Inflammatory macrophage treated with lipopolysaccharide for 4 hours (primary cell): ENCODE measurements at regions not wholly inside any gene's neighbourhood (a gene's known extent, or its start where the extent isn't known, plus 50 kb on each side); places are given as distances from the start of the nearest gene placed in this dataset.
"Not testable (repeated sequence)": the region's sequence is repeated elsewhere in the genome, so short reads cannot be mapped to it uniquely, and the experiment has no call there.

ENCODE experiments used
- DNase-seq: peaks from one replicate; pipeline ENCODE4 v3.0.0-alpha.2; 2020

GRCh38 chr7:67918158-67918557, 921.5 kb downstream of the TYW1 start:
- peak; percentile 67 for DNase-seq

- no peak for DNase-seq
Observed at GRCh38 chr7:67923286-67923685, 926.7 kb downstream of the TYW1 start.

DNA sequence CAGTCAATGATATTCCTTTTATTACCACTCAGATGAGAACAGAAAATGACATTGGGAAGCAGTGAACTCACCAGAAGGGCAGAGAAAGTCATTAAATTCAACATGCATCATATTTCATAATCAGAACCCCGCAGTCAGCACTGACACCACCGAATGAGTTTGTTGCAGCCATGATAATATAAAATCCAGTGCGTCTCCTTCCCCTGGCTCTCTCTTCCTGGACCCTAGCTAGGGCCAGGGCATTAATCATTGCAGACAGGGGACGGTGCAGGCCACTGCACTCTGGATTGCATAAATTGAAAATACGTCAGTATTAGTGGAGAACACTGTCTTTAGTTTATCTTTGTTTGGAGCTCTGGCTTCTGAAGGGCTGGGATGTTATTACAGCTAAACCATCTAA, 931.5 kb downstream of the TYW1 start:
- DNase-seq, result no peak

DNA sequence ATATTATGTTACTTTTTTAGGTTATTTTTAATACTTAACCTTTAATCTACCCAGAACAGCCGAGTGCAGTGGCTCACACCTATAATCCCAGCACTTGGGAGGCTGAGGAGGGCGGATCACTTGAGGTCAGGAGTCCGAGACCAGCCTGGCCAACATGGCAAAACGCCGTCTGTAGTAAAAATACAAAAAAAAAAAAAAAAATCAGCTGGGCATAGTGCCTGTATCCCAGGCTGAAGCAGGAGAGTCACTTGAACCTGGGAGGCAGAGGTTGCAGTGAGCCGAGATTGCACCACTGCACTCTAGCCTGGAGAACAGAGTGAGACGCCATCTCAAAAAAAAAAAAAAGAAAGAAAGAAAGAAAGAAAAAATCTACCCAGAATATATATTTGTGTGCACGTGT, 939.8 kb downstream of the TYW1 start:
- DNase-seq, result not testable (repeated sequence)

- DNase-seq, result no peak
Observed at GRCh38 chr7:67940400-67940799, 943.8 kb downstream of the TYW1 start.

DNA sequence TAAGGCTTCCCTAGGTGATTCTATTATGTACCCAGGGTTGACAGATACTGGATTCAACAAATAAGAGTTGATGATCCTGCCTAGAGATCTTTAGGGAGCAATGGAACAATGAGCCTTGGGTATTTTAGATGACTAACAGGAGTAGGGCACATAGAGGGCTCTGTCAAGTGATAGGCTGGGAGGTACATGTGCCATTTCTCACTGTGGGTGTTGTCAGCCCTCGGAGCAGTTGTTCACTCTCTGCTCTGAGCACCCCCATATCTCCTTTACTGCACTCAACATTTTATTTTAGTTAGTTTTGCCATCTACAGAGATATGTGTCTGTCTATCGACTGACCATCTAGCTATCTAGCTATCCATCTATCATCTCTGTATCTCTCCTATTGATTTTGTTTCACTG, 950.6 kb downstream of the TYW1 start:
- no peak for DNase-seq

- DNase-seq, result no peak
Observed at GRCh38 chr7:67947646-67948045, 951.0 kb downstream of the TYW1 start.

- no peak for DNase-seq
Observed at GRCh38 chr7:67950321-67951083, 953.9 kb downstream of the TYW1 start.

GRCh38 chr7:67955061-67955460, 958.4 kb downstream of the TYW1 start:
- DNase-seq, result no peak

GRCh38 chr7:67962863-67963262, 966.2 kb downstream of the TYW1 start:
- no peak for DNase-seq

DNA sequence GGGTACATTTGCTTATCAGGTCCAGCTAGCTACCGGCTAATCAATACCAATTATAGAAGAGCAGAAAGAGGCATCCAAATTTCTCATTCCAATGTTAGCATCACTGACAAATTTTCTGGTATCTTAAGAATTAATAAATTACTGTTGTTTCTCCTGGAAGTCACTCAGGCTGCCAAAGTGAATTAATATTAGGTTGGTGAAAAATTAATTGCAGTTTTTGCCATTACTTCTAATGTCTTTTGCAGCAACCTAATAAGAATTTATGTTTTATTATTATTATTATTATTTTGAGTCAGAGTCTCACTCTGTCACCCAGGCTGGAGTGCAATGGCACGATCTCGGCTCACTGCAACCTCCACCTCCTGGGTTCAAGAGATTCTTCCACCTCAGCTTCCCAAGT, 979.9 kb downstream of the TYW1 start:
- no peak for DNase-seq

GRCh38 chr7:67983486-67983885, 986.9 kb downstream of the TYW1 start:
- no peak for DNase-seq

GRCh38 chr7:67984326-67984725, 987.7 kb downstream of the TYW1 start:
- DNase-seq, result no peak

DNA sequence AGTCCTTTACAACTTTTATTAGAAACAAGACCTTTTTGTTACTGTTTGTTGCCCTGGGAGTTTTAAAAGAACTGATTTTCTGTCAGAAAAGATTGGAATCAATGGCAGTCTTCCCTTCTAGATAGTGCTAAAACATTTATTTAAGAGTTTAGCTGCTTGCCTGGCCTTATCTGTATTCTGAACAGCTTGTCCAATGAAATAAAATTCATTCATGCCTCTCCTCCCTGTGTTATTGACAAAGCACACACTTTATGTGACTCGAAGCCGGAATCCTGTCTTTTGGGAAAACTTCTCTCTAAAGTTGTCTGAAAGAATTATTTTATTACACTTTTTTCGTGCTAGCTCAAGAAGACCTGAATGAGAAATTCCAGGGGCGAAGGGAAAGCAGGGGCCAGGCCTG, 992.5 kb downstream of the TYW1 start:
- DNase-seq, result no peak

- no peak for DNase-seq
Observed at GRCh38 chr7:67990003-67990402, 993.4 kb downstream of the TYW1 start.

- no peak for DNase-seq
Observed at GRCh38 chr7:67990716-67991115, 994.1 kb downstream of the TYW1 start.

DNA sequence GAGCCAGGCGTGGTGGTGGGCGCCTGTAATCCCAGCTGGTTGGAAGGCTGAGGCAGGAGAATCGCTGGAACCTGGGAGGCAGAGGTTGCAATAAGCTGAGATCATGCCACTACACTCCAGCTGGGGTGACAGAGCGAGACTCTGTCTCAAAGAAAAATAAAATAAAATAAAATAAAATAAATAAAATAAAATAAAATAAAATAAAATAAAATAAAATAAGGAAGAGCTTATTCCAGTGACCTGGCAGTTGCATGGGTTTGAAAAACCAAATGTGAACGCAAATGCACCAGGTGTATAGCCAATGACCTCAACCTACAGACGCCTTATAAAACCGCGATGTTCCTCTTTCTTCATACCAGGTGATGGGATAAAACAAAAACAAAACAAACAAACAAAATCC, 995.7 kb downstream of the TYW1 start:
- DNase-seq, result no peak

DNA sequence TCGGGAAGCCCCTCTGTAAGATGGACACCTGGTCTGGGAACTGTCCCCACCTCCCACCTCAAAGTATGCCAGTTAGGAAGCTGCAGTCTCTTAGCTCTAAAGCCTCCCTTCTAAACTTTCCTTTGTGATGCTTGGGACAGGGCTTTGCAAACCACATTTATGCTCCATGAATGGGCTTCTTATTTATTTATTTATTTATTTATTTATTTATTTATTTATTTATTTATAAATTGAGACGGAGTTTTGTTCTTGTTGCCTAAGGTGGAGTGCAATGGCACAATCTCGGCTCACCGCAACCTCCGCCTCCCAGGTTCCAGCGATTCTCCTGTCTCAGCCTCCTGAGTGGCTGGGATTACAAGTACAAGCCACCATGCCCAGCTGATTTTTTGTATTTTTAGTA, 1009.4 kb downstream of the TYW1 start:
- DNase-seq, result no peak

DNA sequence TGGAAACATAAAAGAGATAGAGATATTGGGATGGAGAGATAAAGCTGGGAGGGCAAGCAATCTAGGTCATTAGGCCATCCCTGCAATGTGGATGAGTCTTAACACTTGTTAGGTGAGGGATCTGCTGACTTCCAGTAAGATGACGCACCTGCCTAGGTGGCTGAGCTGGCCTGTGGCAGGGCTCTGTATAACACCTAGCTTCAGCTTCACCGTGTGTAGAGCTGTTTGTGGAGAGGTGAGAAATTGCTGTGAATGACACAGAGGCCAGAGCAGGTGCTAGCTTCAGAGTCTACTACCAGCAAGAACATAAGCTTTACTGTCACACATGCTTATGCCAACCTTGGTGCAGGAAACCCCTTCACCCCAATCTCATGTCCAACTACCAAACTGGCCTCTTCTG, 1010.0 kb downstream of the TYW1 start:
- DNase-seq, result no peak

- no peak for DNase-seq
Observed at GRCh38 chr7:68009716-68010115, 1013.1 kb downstream of the TYW1 start.

- DNase-seq, result no peak
Observed at GRCh38 chr7:68014031-68014736, 1017.6 kb downstream of the TYW1 start.

DNA sequence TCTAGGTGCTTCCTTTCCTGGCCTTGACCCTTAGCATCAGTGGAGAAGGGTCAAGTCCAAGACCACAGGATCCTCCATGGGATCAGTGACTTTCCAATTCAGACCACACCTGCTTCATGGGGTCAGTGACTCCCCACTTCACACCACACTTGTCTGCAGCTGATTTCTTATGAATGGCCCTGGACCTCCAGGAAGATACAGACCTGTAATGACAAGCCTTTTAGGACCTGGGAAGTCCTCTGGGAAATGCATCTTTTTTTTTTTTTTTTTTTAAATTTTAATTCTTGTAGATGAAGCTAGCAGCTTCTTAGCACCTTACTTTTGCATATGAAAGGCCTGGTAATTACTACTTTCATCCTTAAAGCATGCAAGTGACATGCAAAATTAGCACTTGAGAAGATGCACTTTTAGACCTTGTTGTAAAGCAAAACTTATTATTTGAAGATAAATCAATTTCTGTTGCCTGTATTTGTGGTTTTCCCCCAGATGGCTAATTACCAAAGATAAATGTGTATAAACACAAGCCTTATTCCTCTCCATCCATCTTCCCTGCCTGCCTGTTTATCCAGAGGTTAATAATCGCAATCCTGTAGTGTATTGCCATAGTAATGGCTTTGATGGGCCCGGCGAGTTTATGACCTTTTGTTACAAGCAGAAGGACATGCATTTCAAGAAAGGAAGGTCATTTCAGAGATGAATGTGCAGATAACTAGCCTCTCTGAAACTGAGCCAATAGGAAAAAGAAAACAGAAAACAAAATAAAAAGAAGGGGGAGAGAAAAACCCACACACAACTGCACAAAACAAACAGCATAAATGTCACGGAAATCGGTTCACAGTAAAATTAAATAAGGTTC, 1018.7 kb downstream of the TYW1 start:
- no peak for DNase-seq

DNA sequence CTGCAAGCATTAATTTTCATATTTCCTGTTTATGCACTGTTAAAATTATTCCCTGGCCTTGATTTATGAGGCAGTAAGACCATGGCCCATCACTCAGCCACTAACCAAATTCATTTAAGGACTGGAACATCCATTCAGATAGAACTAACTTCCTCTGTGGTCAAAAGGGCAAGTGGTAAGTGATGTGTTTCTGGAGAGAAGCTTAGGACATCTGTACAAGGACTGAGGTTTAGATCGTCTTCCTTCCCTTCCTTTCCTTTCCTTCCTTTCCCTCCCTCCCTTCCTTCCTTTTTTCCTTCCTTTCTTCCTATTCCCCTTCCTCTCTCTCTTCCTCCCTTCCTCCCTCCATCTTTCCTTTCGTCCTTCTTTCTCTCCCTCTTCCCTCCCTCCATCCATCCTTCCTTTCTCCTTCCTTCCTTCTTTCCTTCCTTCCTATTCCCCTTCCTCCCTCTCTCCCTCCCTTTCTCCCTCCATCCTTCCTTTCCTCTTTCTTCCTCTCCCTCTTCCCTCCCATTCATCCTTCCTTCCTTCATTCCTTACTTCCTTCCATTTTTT, 1019.4 kb downstream of the TYW1 start:
- no peak for DNase-seq
